NOMO-1 treated with DMSO at 0.1 percent for 48 hours (cell line): ENCODE measurements at regions not wholly inside any gene's neighbourhood (a gene's known extent, or its start where the extent isn't known, plus 50 kb on each side); places are given as distances from the start of the nearest gene placed in this dataset.
"Not testable (repeated sequence)": the region's sequence is repeated elsewhere in the genome, so short reads cannot be mapped to it uniquely, and the experiment has no call there.

Experiments
- DNase-seq: peaks from one replicate; lab custom pipeline; 2025; ENCODE audit not compliant: unreplicated experiment; lab: John Stamatoyannopoulos, UW

GRCh38 chr4:137405833-137406232 lies 126.5 kb downstream of the PCDH18 start:
- not testable (repeated sequence) for DNase-seq

GRCh38 chr4:137394018-137394417 lies 138.3 kb downstream of the PCDH18 start:
- no peak for DNase-seq

GRCh38 chr4:137393044-137393443 lies 139.2 kb downstream of the PCDH18 start:
- no peak for DNase-seq

GRCh38 chr4:137390707-137391106 lies 141.6 kb downstream of the PCDH18 start:
- DNase-seq = no peak

- no peak for DNase-seq
Observed at GRCh38 chr4:137389911-137390520, 142.3 kb downstream of the PCDH18 start.

- no peak for DNase-seq
Observed at GRCh38 chr4:137387924-137388323, 144.4 kb downstream of the PCDH18 start.

- no peak for DNase-seq
Observed at GRCh38 chr4:137384476-137384875, 147.8 kb downstream of the PCDH18 start.

GRCh38 chr4:137378821-137379220 lies 153.5 kb downstream of the PCDH18 start:
- no peak for DNase-seq

- no peak for DNase-seq
Observed at GRCh38 chr4:137378393-137378792, 153.9 kb downstream of the PCDH18 start.

- no peak for DNase-seq
Observed at GRCh38 chr4:137376312-137376711, 156.0 kb downstream of the PCDH18 start.

- DNase-seq = no peak
Observed at GRCh38 chr4:137375111-137375850, 157.0 kb downstream of the PCDH18 start.

- DNase-seq = no peak
Observed at GRCh38 chr4:137370679-137371078, 161.6 kb downstream of the PCDH18 start.

GRCh38 chr4:137370206-137370633 lies 162.1 kb downstream of the PCDH18 start:
- DNase-seq = no peak

- DNase-seq = no peak
Observed at GRCh38 chr4:137367620-137368019, 164.7 kb downstream of the PCDH18 start.

GRCh38 chr4:137363496-137363895 lies 168.8 kb downstream of the PCDH18 start:
- DNase-seq = no peak

- no peak for DNase-seq
Observed at GRCh38 chr4:137361756-137362470, 170.4 kb downstream of the PCDH18 start.

GRCh38 chr4:137360761-137361160 lies 171.5 kb downstream of the PCDH18 start:
- DNase-seq = no peak

GRCh38 chr4:137359691-137360315 lies 172.5 kb downstream of the PCDH18 start:
- DNase-seq = no peak

GRCh38 chr4:137354562-137354961 lies 177.7 kb downstream of the PCDH18 start:
- not testable (repeated sequence) for DNase-seq

- DNase-seq = no peak
Observed at GRCh38 chr4:137347371-137347770, 184.9 kb downstream of the PCDH18 start.

GRCh38 chr4:137345597-137345996 lies 186.7 kb downstream of the PCDH18 start:
- DNase-seq = no peak

- no peak for DNase-seq
Observed at GRCh38 chr4:137343221-137343620, 189.1 kb downstream of the PCDH18 start.
